Stimulated activated naive CD8-positive, alpha-beta T cell treated with anti-CD3 and anti-CD28 coated beads, Interleukin-15, Interleukin-2, amounts not matched to agents 100 U/mL and 50 U/mL, for 24 hours (primary cell): ENCODE measurements at regions not wholly inside any gene's neighbourhood (a gene's known extent, or its start where the extent isn't known, plus 50 kb on each side); places are given as distances from the start of the nearest gene placed in this dataset.

ENCODE experiments used
- ATAC-seq: fragments of 150-1000 bp; cut with Tn5 transposase; one replicate; pipeline ENCODE4 v1.10.0; 2021
- DNase-seq: peaks from one replicate; pipeline ENCODE4 v3.0.0; 2021

DNA sequence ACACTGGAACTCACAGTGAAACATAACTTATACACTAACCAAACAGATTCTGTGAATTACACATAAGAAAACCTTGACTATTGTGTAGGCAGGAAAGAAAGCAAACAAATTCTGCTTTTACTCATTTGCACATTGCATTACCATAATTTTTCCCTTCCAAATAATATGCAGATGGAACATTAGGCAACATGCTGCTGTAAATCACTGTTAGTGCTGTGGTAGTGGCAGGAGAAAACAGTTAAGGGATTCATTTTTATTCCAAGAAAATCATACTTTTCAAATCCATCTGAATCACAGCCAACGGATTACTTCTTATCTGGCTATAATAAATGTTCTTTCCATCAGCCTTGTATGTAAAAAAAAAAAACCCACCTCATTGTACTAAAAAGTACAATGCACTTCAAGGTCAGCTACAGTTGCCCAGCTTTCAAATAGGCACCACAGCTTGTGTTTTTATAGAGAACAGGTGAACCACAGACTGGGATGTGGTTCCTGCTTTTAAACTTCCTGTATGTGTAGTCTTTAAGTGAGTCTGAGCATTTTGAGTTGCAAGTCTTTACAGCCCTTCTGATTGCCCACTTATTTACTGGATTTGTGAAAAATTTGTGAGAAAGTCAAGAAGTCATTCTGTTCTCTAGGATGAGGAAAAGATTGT is 590.0 kb upstream of the SEMA3D start:
- ATAC-seq, result no peak
- DNase-seq, result no peak

DNA sequence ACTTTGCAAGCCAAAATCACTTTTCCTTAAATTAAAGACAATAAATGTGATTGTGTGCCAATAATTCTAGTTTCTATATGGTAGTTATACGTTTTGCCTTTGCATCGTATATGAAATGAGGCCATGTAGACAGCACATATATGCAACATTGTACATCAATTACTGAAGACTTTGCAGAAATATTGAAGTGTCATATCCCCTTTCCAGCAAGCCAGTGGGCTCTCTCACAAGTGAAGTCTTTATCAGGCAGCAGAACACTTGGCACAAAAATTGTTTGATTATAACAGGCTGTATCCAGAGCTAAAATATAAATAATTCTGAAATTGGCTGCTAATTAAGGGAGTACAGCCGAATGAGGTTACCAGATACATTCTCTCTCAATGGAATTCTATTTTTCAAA is 588.6 kb upstream of the SEMA3D start:
- DNase-seq (no peak), ATAC-seq (no peak)

DNA sequence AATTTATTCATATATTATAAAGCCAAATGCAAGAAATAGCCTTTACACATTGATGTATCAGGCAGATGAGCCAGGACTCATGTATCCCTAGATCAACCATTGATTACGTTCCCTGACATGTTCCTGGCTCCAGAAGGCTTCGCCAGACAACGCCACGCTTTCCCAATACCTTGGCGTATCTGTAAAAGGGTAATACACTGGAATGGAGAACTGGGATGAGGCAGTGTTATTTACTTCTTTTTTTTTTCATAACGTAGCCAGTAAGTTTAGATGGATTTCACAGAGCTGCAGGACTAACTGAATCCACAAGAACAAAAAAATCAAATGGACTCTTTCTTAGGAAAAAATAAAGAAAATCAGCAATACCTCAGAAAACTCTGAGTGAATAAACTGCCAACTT is 588.1 kb upstream of the SEMA3D start:
- DNase-seq (no peak), ATAC-seq (no peak)

DNA sequence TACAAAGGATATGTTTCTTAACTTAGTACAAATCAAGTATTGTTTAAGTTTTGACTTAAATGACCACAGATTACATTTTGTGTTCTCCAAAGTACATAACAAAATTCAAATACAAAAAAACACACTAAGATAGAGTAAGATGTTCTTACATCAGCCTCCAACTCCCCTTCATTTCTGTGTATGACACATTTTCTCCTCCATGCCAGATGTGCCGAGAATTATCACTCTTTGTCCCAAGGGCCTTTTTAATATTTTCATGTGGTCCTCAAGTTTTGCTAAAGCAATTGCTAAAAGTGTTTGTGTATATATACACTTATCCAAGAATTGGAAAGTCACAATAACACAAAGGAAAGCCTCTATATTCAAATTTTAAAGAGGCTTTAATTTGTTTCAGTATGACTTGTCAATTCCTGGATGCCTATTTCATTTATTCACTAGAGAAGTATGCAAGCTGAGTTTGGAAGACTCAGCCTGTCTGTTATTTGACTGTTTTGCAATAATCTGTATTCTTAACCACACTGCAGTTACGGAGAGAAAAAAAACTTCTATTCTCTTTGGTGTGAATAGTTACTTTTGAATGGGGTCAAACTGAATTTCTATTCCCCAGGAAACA is 586.4 kb upstream of the SEMA3D start:
- no peak for ATAC-seq

DNA sequence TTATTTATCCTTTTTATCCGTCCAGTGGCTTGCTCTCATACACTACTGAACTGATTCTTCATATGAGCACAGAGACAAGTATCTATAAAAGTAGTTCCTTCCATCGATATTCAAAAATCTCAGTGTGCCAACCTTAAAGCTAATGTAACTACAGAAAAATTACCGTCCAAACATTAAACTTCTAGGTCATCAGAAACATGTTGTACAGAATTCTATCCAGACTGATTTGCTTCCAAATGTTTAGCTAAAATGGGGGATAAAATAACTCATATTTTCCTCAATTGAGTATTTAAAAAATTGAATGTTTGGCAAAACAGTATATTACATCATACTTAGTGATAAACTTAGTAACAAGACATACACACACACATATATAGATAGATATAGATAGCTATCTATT is 584.7 kb upstream of the SEMA3D start:
- no peak for ATAC-seq
- DNase-seq, result no peak

More for the DNA sequence above, 586.4 kb upstream of the SEMA3D start:
- no peak for DNase-seq

DNA sequence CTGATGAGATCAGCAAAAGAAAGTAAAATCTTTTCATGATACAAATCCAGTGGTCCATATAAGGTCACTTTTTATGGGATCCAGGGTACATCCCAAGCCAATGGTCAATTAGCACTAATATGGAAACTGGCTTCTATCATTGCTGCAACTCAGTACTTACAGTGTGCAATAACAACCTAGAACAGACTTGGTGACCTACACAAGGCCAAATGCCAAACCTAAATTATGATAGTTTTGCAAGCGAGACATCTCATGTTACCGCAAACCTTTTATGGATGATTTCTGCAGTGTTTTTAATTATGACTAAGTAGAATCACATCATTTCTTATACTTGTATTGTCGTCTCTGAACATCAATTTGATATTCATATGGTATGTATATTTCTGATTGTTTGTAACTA is 583.5 kb upstream of the SEMA3D start:
- no peak for ATAC-seq
- no peak for DNase-seq

DNA sequence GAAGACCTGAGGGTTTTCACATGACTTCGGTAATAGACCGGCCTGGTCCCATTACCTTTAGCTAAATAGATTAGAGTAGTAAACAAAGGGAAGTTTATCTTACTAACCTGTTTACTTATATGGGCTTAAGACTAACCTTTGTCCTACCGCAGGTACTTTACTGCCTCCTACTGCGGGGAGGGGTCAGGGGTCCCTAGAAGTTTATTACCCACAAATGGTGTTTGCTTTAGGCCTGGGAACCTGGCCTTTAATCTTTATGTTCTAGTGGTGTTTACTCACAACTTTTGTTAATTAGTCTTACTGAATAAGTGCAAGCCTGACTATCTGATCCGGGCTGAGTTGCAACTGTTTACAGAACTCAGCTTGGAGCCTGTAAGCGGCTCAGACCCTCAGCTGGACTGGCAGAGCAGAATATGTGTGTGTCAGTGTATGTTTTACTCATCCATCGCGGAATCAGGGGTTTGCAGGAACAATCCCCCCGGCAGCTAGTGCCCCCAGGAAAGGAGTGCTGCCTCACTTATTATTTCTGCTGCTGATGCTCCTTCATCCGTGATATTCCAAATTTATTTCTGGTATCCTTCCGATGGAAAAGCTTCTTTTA is 578.9 kb upstream of the SEMA3D start:
- ATAC-seq, result no peak

DNA sequence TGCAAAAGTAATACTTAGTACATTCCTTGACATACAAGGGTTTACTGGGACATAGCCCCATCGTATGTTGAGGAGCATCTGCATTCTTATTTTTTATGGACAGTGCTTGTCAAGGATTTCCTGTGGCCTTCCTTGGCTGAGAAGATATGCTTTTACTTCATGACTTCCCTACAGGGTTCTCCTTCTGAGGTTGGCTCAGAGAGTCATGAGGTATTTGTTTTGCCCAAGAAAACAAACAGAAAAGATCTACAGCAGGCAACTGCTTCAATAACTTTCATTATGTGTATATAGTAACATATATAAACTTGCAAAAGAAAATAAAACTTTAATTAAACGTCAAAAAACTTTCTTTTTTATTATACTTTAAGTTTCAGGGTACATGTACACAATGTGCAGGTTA is 577.2 kb upstream of the SEMA3D start:
- no peak for ATAC-seq
- DNase-seq, result no peak

More for the DNA sequence above, 578.9 kb upstream of the SEMA3D start:
- DNase-seq, result no peak

DNA sequence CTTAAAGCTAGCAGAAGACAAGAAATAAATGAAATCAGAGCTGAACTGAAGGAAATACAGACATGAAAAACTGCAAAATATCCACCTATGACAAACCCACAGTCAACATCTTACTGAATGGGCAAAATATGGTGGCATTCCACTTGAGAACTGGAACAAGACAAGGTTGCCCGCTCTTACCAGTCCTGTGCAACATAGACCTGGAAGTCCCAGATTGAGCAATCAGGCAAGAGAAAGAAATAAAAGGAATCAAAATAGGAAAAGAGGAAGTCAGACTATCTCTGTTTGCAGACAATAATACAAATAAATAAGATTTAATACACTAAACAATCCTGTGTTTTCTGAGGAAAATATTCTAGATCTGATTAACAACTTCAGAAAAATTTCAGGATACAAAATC is 570.5 kb upstream of the SEMA3D start:
- ATAC-seq (no peak), DNase-seq (no peak)

DNA sequence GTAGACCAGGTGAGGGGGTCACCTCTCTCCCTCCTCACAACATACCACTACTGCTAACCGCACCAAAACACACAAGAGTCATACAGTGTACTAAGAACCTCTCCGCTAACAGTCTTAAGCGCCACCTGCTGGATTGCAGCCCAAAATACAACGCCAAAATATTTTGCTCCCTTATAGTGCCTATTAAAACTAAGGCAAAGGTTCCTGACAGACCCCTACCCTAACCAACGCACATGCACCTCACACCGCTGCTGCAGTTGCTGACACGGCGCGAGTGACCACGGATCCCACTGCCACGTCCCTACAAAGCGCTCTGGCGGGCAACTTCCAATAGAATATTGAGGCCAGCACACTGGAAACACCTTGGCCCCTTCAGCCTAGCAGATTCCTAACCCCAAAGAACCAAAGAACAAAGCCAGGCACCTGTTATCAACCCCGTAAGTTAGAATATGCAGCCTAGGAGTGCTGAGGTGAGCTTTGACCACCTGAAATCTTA is 563.6 kb upstream of the SEMA3D start:
- DNase-seq (peak; percentile 19), ATAC-seq (peak; percentile 52)

DNA sequence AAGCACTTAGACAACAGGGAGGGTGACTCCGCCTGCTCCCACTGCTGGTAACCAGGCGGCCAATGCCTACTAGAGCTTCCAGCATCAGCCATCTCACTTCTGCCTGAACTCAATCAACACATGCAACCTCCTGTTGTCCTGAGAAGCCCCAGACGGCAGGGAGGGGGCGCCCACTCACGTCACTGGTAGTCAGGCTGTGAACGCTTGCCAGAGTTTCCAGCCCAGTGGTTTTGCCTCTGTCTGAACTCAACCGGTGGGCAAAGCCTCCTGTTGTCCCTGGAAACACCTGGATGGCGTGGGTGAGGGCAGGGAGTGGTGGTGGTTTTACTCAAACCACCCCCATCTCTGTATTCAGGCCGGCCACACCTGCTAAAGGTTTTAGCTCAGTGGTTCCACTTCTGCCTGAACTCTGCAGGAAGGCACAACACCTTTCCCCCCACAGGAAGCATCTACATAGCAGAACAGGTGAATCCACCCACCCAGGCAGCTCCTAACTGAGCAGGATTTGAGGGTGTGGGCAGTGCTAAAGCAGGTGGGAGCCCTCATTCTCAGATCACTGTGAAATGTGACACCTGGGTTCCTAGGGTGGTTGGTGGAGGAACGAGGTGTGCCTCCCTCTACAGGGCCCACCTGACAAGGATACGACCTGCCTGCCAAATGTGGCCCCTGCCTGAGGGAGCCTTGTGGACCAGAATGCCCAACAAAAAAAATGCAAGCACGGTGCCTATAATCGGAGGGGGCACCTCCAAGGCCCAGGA is 563.0 kb upstream of the SEMA3D start:
- ATAC-seq, result peak; percentile 23
- no peak for DNase-seq

DNA sequence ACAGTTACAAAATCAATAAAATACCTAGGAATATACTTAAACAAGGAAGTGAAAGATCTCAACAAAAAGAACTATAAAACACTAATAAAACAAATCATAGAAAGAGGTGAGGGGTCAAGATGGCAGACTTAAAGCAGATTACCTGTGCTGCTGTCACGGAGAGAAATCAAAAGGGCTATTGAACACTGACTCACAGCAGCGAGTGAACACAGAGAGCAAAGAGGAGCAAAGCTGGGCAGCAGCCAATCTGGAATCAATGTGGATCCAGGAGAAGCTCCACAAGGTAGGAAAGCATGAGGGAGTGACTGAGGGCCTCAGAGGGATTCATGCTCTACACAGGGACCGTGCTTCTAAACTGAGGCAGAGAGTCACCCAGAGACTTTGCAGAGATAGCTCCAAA is 562.0 kb upstream of the SEMA3D start:
- ATAC-seq, result no peak
- no peak for DNase-seq

DNA sequence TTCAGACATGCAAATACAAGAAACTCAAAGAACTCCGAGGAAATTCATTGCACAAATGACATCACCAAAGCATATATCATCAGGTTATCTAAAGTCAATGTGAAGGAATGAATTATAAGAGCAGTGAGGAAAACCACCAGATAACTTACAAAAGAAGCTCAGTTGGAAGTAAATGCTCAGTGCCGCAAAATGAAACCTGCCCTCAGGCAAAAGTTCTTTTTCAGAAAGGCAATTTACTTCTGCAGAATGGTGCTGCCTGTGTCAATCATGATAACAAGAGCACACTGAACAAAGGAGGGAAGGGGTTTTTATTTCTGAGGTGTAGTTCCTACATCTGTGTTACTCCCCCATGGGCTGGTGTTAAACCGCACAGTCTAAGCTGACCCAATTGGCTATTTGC is 550.6 kb upstream of the SEMA3D start:
- ATAC-seq (no peak), DNase-seq (no peak)

DNA sequence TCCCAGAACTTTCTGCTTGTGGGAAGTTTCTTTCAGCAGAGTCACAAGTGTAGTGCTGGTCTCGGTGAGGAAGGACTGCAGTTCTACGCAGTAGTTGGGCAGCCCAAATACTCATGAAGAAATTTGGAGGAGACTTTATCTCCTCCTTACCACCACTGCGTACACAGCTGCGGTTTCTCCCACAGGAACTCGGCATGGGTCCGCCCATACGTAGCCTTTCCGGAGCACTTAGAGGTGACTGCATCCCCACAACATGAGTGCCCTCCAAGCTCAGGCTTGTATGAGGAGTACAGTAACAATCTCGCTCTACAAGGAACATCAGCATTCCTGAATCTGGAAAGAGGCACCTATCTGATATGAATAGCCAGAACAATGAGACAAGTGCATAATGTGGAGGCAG is 549.2 kb upstream of the SEMA3D start:
- ATAC-seq (no peak), DNase-seq (no peak)

DNA sequence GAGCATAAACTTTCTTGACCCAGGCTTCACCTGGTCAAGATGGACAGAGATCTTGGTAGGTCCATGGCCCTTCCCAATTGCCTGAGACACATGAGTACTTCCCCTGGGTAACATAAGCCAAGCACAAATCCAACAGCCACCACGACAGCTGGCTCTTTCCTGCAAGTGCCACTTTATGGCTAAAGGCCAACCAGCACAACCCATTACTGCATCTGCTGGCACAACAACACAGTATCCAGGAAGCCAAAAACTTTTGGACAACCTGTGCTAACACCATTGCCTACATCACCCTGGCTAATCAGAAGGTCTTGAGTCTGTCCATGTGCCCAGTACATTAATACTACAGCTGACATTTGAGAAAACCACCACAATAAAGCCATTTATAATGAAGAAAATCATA is 548.0 kb upstream of the SEMA3D start:
- no peak for ATAC-seq
- no peak for DNase-seq

DNA sequence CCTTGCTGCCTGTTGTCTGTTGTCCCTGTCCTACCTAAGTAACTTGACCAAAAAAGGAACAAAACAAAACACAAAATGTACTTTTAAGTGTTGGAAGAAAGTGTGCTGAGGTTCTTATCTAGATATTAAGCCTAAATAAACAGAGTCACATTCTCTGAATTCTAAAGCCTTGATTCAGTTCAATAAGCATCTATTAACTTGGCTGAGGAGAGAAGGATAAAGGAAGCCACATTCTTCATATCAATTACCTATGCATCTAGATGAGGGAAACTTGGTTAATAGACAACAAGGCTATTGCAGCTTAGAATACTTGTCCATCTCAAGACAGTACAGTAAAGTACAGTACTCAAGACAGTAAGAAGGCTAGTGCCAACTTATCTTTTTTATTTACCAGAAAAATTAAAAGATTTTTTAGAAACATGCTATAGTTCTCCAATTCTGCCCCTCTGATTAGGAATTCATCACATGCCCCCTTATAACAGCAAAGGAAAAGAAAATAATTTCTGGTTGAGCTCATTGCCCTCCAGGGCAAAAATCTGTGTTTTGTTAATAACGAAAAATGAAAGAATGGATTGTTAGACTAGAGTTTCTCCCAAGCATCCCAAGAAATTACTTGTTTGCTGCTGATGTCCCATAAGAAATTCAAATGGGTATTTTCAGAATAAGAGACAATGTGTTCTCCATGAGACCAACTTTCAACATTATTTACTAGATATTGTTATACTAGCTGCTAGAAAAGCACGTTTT is 546.5 kb upstream of the SEMA3D start:
- ATAC-seq, result no peak
- no peak for DNase-seq

DNA sequence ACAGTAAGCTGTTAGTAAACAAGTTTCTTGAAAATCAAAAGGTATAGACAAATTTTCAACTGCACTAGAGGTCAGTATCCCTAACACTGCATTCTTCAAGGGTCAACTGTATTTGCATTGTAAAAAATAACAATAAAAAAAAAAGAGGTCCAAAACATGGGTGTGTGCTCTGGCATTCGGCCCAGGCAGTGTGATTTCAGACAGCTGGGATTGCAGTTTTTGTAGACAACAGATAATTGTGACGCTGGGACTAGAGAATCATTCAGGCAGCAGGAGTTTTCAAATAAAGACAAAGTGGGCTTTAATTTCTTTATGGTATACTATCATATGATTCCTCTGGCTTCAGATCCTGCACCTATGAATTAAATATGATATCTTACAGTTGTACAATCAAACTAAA is 543.2 kb upstream of the SEMA3D start:
- ATAC-seq (no peak), DNase-seq (no peak)

DNA sequence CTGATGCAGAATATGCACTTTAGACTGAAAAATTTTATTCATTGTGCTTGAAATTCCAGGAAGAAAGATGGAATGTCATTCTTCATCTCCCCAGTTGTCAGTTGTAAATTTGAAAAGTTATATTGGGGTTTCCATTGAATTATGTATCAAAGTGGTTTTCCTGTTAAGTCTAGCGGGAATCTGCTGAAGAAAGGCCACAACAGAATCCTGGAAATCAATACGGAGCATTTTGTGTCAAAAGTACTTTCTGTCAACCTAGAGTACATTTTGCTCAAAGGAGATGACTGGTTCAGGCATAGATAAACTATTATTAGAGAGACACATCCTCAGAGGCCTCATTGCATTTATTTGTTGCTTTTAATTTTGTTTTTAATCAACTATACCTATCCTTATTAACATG is 538.2 kb upstream of the SEMA3D start:
- ATAC-seq (no peak), DNase-seq (no peak)

DNA sequence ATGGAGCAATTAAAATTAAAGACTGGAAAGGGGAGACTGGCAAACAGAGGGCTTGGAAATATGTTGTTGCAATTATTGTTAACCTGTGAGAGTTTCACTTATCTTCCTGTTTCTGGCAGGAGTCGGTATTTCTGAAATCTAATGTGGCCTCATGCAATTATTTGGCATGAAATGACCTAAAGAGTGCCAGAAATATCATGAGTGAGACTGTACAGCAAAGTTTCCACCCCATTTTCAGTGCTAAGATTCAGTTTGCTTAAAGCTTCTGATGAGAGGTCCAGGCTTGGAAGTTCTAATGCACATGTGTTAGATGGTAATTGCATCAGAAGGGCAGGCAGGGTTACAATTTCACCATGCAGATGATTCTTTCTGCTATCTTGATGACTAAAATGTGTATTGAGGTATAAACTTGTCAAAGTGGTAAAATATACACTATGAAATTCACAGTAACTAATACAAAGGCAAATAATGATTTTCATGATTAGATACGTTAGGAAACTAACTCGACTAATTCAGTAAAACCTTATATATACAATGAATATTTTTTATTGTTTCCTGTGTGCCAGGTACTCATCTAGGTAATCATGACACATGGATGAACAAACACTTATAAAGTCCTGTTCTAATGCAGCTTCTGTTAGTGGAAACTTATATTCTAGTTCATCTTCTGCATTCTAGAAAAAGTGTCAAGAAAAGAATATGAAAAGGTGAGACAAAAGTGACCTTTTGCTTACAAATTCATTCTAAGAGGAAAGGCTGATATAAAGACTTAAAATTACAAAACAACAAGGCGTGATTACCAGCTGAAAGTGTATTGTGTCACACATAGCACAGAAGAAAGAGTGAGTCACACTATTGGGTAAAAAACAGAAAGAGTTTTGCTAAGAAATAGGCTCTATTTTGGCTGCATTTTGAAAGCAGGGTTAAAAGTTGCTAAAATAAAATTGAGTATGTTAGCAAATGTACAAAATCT is 533.4 kb upstream of the SEMA3D start:
- no peak for ATAC-seq

DNA sequence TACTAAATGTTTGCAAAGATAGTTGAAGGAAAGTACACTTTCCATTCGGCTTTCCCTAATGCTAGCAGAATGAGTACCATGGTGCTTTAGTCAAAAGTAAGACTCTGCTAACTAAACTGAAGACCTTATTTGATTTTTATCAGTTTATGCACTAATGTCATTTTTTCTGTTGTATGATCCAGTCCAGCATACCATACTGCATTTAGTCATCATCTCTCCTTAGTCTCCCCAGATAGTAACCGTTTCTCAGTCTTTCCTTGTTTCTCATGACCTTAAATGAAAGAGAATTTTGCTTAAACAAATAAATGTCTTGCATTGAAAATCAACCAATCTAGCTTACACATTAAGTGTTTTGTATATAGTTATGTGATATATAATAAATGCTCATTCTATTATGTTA is 529.5 kb upstream of the SEMA3D start:
- no peak for ATAC-seq
- DNase-seq, result no peak

More for the DNA sequence above, 533.4 kb upstream of the SEMA3D start:
- no peak for DNase-seq

DNA sequence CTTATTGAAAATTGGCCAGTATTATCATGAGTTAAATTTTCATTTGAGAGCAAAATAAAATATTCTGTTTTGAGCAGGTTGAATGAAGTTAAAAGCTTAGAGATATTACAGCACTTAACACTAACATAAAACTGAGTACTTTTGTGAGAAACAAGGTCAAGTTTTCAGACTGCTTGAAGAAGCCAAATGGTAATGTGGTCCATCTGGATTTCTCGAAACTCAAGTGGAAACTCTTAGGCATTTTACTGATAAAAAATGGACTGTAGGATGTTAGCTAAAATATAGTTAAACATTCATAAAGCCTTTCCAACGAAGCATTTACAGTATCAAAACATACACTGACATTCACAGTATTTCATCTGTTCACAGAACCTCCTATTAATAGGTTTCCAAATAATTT is 528.1 kb upstream of the SEMA3D start:
- DNase-seq (no peak), ATAC-seq (no peak)
